Calu3 (cell line): ENCODE measurements at regions not wholly inside any gene's neighbourhood (a gene's known extent, or its start where the extent isn't known, plus 50 kb on each side); places are given as distances from the start of the nearest gene placed in this dataset.

ENCODE experiments used
- BruUV-seq: library from RNA; stranded (reverse); fragments of 400-500 nt; replicated peaks from 2 replicates; lab custom pipeline; 2021; lab: Mats Ljungman, UMichigan
- CTCF ChIA-PET: fragments of 300-600 bp; sonication (Branson Sonifier 250); formaldehyde crosslinking; loops from one replicate; lab custom pipeline; 2022; ENCODE audit warnings: antibody characterized with exemption; lab: Charles Lee
- DNase-seq: peaks from one replicate; pipeline ENCODE4 v3.0.0; 2022
- H3K27ac Mint-ChIP-seq: one replicate; pipeline ENCODE4 v1.8.0; 2022; ENCODE audit warnings: mixed read lengths; ENCODE audit not compliant: unreplicated experiment
- H3K27me3 Mint-ChIP-seq: one replicate; pipeline ENCODE4 v1.8.0; 2022; ENCODE audit warnings: mixed read lengths; ENCODE audit not compliant: unreplicated experiment
- H3K36me3 Mint-ChIP-seq: one replicate; pipeline ENCODE4 v1.8.0; 2022; ENCODE audit warnings: mild to moderate bottlenecking, moderate library complexity, mixed read lengths; ENCODE audit not compliant: insufficient read depth, unreplicated experiment
- H3K4me1 Mint-ChIP-seq: one replicate; pipeline ENCODE4 v1.8.0; 2022; ENCODE audit warnings: mild to moderate bottlenecking, low read depth, mixed read lengths; ENCODE audit not compliant: unreplicated experiment
- H3K4me3 Mint-ChIP-seq: one replicate; pipeline ENCODE4 v1.8.0; 2022; ENCODE audit warnings: mild to moderate bottlenecking, low read depth, moderate library complexity, mixed read lengths; ENCODE audit not compliant: unreplicated experiment
- H3K9me3 Mint-ChIP-seq: one replicate; pipeline ENCODE4 v1.8.0; 2022; ENCODE audit warnings: low read depth, mixed read lengths; ENCODE audit not compliant: unreplicated experiment
- intact Hi-C: fragments of 100-400 bp; cut with micrococcal nuclease; formaldehyde crosslinking; loops from one replicate; pipeline ENCODE4 v1.10.0; 2022; ENCODE audit not compliant: unreplicated experiment
- TF ChIP-seq, protein P1 (sequence below): fragments of 200-600 bp; IDR thresholded peaks from one replicate; pipeline ENCODE4 v1.8.0; 2022; ENCODE audit warnings: antibody characterized with exemption; ENCODE audit not compliant: unreplicated experiment

DNA sequence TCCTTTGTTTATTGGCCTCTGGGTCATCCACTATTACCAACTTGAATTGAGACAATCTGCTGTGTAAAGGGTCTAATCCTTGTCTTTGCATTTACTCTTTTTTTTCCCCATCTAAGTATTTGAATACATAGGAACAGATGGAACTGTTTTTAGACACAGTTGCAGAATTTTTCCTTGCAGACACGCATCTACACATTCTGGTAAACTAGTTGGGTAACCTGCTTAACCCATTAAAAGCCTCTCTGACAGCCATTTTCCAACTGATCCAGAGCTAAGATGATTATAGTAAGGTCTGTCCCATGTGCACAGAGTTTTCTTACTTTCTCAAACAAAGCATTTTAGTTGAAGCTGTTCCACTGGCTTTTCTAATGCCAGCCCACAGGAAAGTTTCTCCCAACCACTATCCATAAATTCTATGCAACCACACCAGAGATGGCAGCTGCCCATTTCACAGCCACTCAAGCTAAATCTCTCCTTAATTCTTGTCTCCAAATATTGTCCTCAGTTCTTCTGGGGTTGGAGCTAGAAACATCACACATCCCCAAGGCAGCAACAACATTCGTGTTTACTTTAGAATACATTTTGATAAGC lies 492.1 kb downstream of the MAFB start:
- DNase-seq: no peak
- Mint-ChIP-seq H3K27me3 (peaks cover 12% of the 10 kb centered on the region), H3K9me3 (peaks cover 5% of the 10 kb centered on the region), H3K4me1 (no peaks in the 10 kb centered on the region), H3K36me3 (no peaks in the 10 kb centered on the region), H3K4me3 (no peak overlapping the region), H3K27ac (no peak overlapping the region)
- CTCF ChIA-PET: interaction anchor here (0.6 kb wide), 1 partner anchor 754 kb away, joined by 4 read pairs; no protein-coding TSS in a partner anchor
- TF ChIP-seq, protein P1, sequence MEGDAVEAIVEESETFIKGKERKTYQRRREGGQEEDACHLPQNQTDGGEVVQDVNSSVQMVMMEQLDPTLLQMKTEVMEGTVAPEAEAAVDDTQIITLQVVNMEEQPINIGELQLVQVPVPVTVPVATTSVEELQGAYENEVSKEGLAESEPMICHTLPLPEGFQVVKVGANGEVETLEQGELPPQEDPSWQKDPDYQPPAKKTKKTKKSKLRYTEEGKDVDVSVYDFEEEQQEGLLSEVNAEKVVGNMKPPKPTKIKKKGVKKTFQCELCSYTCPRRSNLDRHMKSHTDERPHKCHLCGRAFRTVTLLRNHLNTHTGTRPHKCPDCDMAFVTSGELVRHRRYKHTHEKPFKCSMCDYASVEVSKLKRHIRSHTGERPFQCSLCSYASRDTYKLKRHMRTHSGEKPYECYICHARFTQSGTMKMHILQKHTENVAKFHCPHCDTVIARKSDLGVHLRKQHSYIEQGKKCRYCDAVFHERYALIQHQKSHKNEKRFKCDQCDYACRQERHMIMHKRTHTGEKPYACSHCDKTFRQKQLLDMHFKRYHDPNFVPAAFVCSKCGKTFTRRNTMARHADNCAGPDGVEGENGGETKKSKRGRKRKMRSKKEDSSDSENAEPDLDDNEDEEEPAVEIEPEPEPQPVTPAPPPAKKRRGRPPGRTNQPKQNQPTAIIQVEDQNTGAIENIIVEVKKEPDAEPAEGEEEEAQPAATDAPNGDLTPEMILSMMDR: no peak
- intact Hi-C loops: no loop called here
- BruUV-seq: no TSS peak

DNA sequence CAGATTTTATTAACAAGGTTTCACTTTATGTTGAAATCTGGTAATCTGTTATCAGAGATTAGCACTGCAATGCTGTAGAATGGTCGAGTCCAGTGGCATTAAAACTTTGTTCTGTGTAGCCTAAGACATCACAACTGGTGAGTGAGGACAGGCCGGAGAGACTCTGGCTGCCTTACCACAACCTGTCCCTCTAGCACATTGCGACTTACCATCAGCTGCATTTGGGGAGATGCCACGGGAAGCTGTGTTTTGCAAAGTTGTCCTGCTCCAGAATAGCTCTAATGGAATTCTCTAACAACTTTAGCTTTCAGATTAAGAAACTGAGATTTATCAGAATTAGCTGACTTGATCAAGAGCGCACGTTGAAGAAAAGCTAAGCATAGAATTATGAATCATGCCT lies 493.3 kb downstream of the MAFB start:
- H3K27me3 Mint-ChIP-seq: peaks cover 12% of the 10 kb centered on the region
- no peak overlapping the region for H3K27ac Mint-ChIP-seq
- CTCF ChIA-PET: interaction anchor here (0.5 kb wide), 1 partner anchor 29 kb away, joined by 5 read pairs; no protein-coding TSS in a partner anchor
- intact Hi-C loops: no loop called here
- H3K36me3 Mint-ChIP-seq: no peaks in the 10 kb centered on the region
- BruUV-seq: no TSS peak
- peaks cover 8% of the 10 kb centered on the region for H3K9me3 Mint-ChIP-seq
- H3K4me3 Mint-ChIP-seq: no peak overlapping the region
- TF ChIP-seq, protein P1: no peak
- DNase-seq: no peak
- no peaks in the 10 kb centered on the region for H3K4me1 Mint-ChIP-seq

DNA sequence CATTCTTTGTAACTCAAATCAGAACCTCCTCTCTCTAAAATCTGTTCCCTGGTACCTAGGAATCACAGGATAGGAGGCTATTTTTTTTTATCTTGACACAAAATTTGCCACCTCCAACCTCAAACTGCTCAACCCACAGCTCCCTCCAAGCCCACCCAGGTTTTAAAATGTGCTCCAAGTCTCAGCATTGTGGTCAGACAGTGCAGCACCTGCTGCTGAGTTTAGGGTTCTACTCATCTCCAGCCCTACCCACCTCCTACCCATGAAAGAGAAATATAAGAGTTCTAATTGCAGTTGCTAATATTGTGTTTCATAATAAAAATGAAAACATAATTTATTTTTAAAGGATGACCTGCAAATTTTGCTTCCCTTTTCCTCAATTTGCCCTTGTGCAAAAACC lies 496.5 kb downstream of the MAFB start:
- Mint-ChIP-seq H3K27ac (no peak overlapping the region), H3K9me3 (peaks cover 10% of the 10 kb centered on the region), H3K4me1 (no peaks in the 10 kb centered on the region), H3K36me3 (no peaks in the 10 kb centered on the region), H3K4me3 (no peak overlapping the region), H3K27me3 (peaks cover 8% of the 10 kb centered on the region)
- BruUV-seq: no TSS peak
- intact Hi-C loops: no loop called here
- DNase-seq: no peak
- TF ChIP-seq, protein P1: no peak
- CTCF ChIA-PET: no interaction called here

DNA sequence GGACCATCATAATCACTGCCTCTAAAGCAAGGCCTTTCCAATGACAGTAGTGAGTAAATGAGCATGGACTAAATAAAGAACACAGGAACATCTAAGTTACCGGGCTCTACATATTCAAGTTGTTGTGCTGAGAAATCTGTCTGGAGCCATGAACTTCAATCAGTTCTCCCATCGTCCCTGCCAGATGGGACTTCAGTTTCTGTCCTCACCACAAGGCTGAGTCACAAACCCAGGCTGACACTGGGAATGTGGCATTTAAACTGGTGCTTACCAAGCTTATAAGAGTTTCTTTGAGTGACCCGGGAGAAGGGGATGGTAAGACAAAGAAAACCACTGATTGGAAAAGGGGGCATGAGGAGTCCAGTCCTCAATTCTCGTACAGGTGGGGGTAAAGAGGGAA lies 497.0 kb downstream of the MAFB start:
- no peak overlapping the region for H3K4me3 Mint-ChIP-seq
- intact Hi-C loops: no loop called here
- H3K27ac Mint-ChIP-seq: no peak overlapping the region
- H3K27me3 Mint-ChIP-seq: peaks cover 4% of the 10 kb centered on the region
- no peak for DNase-seq
- H3K4me1 Mint-ChIP-seq: no peaks in the 10 kb centered on the region
- H3K36me3 Mint-ChIP-seq: no peaks in the 10 kb centered on the region
- BruUV-seq: no TSS peak
- CTCF ChIA-PET: no interaction called here
- TF ChIP-seq, protein P1: no peak
- peaks cover 10% of the 10 kb centered on the region for H3K9me3 Mint-ChIP-seq
